Colonic mucosa (tissue), 4 donors: ENCODE measurements at regions not wholly inside any gene's neighbourhood (a gene's known extent, or its start where the extent isn't known, plus 50 kb on each side); places are given as distances from the start of the nearest gene placed in this dataset.
"Not testable (repeated sequence)": the region's sequence is repeated elsewhere in the genome, so short reads cannot be mapped to it uniquely, and the experiment has no call there.

Source experiments
- DNase-seq: peaks from one replicate; pipeline ENCODE4 v3.0.0-alpha.2; 2020
- H3K27ac ChIP-seq: fragments of 200-600 bp; one replicate; pipeline ENCODE4 v1.8.0; 2021
- H3K27me3 ChIP-seq: fragments of 200-600 bp; one replicate; pipeline ENCODE4 v1.8.0; 2021
- H3K36me3 ChIP-seq: fragments of 200-600 bp; one replicate; pipeline ENCODE4 v1.8.0; 2021
- H3K4me1 ChIP-seq: fragments of 200-600 bp; one replicate; pipeline ENCODE4 v1.8.0; 2021; ENCODE audit warnings: mild to moderate bottlenecking
- H3K4me3 ChIP-seq: fragments of 200-600 bp; one replicate; pipeline ENCODE4 v1.8.0; 2021
- H3K9ac ChIP-seq, 2 donors: one replicate each; pipeline ENCODE4 v1.7.0; 2013; ENCODE audit warnings: control low read depth in 2 of 2, low read depth in 2 of 2, low read length in 2 of 2
- H3K9me3 ChIP-seq: fragments of 200-600 bp; one replicate; pipeline ENCODE4 v1.8.0; 2021
- CTCF ChIP-seq: fragments of 200-600 bp; IDR thresholded peaks from one replicate; pipeline ENCODE4 v1.8.0; 2022; ENCODE audit warnings: antibody characterized with exemption, mild to moderate bottlenecking
- intact Hi-C: fragments of 100-400 bp; cut with DNase I; formaldehyde crosslinking; loops from one replicate; pipeline ENCODE4 v1.14.1; 2022
- donor health status: healthy.
- donor health status: DM: no; HTN: no; CAD: no.
- donor health status: DM: no; HTN: no; CAD: no.

DNA sequence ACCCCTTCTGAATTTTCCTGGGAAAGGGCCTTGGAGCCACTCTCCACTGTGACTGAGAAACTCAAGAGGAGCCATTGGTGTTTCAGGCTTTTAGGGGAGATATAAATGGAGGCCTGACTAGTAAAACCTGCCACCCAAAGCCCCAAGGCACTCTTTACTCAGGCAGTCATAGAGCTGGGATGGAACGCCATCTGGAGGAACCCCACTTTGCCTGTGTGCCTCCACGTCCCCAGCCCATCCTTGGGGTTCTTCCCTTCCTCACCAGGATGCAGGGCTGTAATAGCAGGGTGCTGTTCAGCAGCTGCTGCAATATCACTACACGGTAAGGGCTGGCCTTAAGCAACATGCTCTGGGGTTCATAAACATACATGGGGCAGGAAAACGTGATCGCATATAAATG is 232.6 kb downstream of the BAMBI start:
- TF ChIP-seq CTCF = no peak
- Histone ChIP-seq H3K9me3 (no peaks in the 10 kb centered on the region), H3K4me3 (no peak overlapping the region), H3K9ac (no peak overlapping the region), H3K27ac (no peak overlapping the region), H3K4me1 (no peaks in the 10 kb centered on the region), H3K36me3 (no peaks in the 10 kb centered on the region), H3K27me3 (no peaks in the 10 kb centered on the region)
- DNase-seq = no peak
- intact Hi-C loops = no loop called here

DNA sequence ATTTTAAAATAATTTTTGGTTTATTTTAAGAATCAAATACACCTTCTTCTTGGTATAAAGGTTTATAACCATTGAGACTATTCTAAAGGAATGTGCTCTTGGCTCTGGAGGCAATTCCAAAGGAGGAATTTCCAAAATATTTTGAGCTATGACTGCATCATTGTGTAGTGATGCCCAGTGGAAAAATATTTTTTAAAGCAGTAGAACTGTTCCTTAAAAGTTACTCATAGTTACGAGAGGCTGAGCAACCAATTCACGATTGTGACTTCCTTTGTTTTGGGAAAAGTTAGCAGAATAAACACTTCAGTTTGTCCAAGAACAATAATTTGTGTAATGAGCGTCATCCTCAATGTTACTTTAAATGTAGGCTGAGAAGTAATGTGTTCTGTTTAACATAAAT is 233.6 kb downstream of the BAMBI start:
- Histone ChIP-seq H3K36me3 (no peaks in the 10 kb centered on the region), H3K9ac (no peak overlapping the region), H3K27ac (no peak overlapping the region), H3K27me3 (no peaks in the 10 kb centered on the region), H3K4me1 (no peaks in the 10 kb centered on the region), H3K9me3 (no peaks in the 10 kb centered on the region), H3K4me3 (no peak overlapping the region)
- DNase-seq = no peak
- intact Hi-C loops = no loop called here
- TF ChIP-seq CTCF = no peak

- H3K36me3 ChIP-seq, DNase-seq, H3K4me1 ChIP-seq, H3K9me3 ChIP-seq, H3K27ac ChIP-seq, H3K4me3 ChIP-seq, intact Hi-C loops, H3K9ac ChIP-seq, H3K27me3 ChIP-seq: not testable (repeated sequence)
Observed at GRCh38 chr10:28911511-28911910, 234.2 kb downstream of the BAMBI start.

DNA sequence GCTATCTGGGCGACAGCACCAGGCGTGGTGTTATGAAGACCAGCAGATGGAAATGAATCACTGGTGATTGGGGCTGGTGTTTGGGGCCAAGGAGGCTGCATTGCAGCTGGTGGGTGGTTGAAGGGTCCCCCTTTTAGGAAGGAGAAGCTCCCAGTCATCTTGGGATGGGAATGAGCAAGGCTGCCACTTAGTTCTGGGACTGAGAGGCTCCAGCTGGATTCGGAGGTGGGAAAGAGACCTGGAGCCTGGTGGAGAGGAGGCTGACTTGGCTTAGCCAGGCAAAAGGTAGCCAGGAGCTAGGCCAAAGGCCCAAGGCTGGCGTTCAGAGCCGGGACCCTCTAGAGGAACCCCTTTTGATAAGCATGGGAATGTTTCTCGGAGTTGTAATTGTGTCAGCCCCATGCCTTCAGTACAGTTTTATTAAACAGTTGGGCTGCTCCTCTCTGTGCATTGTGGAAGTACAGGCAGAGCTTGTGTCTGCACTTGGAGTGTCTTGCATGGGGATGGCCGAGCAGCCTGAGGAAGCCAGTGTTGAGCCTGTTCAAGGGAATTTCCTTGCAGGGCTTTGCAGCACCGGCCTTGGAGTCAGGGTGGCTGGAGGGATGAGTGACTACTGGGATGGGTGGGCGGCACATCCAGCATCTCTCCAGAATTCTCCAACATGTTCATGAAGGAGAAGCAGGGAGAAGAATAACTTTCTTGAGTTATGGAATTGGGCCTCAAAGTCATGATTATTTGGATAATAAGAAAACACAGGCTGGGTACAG is 234.9 kb downstream of the BAMBI start:
- H3K4me1 ChIP-seq = no peaks in the 10 kb centered on the region
- intact Hi-C loops = no loop called here
- DNase-seq = no peak
- no peak overlapping the region for H3K4me3 ChIP-seq
- no peaks in the 10 kb centered on the region for H3K9me3 ChIP-seq
- H3K27me3 ChIP-seq = no peaks in the 10 kb centered on the region
- H3K9ac ChIP-seq = no peak overlapping the region
- no peaks in the 10 kb centered on the region for H3K36me3 ChIP-seq
- TF ChIP-seq CTCF = no peak
- H3K27ac ChIP-seq = no peak overlapping the region

DNA sequence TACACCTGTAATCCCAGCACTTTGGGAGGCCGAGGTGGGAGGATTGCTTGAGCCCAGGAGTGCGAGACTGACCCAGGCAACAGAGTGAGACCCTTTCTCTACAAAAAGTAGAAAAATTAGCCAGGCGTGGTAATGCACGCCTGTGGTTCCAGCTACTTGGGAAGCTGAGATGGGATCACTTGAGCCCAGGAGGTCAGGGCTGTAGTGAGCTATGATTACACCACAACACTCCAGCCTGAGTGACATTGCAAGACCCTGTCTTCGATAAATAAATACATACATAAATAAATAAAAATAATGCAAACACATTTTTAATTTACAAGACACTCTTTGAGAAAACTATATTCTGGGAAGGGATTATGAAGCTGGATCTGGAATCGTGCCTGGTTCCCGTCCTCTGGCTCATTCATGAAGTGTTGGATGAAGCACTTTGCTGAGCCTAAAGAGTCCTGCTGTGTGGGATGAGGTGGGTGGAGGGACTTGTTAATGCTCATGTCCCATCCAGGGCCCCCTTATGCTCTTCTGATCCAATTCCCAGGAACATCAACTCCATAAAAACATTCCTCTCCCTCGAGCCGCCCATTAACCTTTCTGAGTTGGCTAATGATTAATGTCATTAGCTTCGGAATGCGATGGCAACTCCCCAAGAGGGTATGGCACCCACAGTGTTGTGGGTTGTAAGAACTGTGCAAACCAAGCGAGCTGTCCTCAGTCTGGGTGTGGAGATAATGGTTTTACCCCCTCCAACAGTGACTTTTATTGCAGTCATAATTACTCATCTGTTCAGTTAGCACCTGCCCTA is 236.3 kb downstream of the BAMBI start:
- no peaks in the 10 kb centered on the region for H3K9me3 ChIP-seq
- intact Hi-C loops = no loop called here
- DNase-seq = no peak

More for the DNA sequence above, 236.3 kb downstream of the BAMBI start:
- no peak overlapping the region for H3K27ac ChIP-seq
- no peak for TF ChIP-seq CTCF
- no peak overlapping the region for H3K9ac ChIP-seq
- H3K4me3 ChIP-seq = no peak overlapping the region
- no peaks in the 10 kb centered on the region for H3K4me1 ChIP-seq
- H3K27me3 ChIP-seq = no peaks in the 10 kb centered on the region
- H3K36me3 ChIP-seq = no peaks in the 10 kb centered on the region
